A549 (cell line): ENCODE measurements at regions not wholly inside any gene's neighbourhood (a gene's known extent, or its start where the extent isn't known, plus 50 kb on each side); places are given as distances from the start of the nearest gene placed in this dataset.

ENCODE experiments used
- ATAC-seq, 2 experiments: fragments of 200-7000 bp in 1 of 2; fragments of >200 bp in 1 of 2; cut with Nextera tagmentation in 1 of 2; cut with Tn5 transposase in 1 of 2; 3 replicates each; pipeline versions ENCODE4 v1.8.0 to v1.9.1; 2018 to 2020; ENCODE audit warnings: mild to moderate bottlenecking in 1 of 2, moderate library complexity in 1 of 2
- CTCF ChIA-PET: fragments of 300-600 bp; sonication (Branson Sonifier 250); formaldehyde crosslinking; extraction: SDS; loops from one replicate; lab custom pipeline; 2021; ENCODE audit warnings: antibody characterized with exemption, inconsistent platforms; lab: Yijun Ruan, JAX
- POLR2A ChIA-PET: fragments of 350-600 bp; formaldehyde crosslinking; extraction: SDS; loops from one replicate; lab custom pipeline; 2021; ENCODE audit warnings: antibody characterized with exemption, inconsistent platforms; lab: Yijun Ruan, JAX
- DNase-seq, 2 experiments: peaks; one replicate each; pipeline versions ENCODE4 v3.0.0 to v3.0.0-alpha.2; 2011 to 2016; ENCODE audit warnings: low read depth in 1 of 2, low spot score in 1 of 2
- FAIRE-seq: peaks from 2 replicates; lab custom pipeline; 2011; peaks lifted over from hg19 to GRCh38; lab: Jason Lieb, UNC
- H3K27ac ChIP-seq, 2 experiments: fragments of >200 bp; sonication (Bioruptor Twin); formaldehyde crosslinking; 3 replicates each; pipeline ENCODE4 v1.5.1; 2016 to 2017
- H3K4me1 ChIP-seq: fragments of >200 bp; sonication (Bioruptor Twin); formaldehyde crosslinking; 3 replicates; pipeline ENCODE4 v1.6.1; 2016
- H3K4me2 ChIP-seq: fragments of >200 bp; sonication (Bioruptor Twin); formaldehyde crosslinking; 3 replicates; pipeline ENCODE4 v1.6.1; 2016
- H3K4me3 ChIP-seq: fragments of >200 bp; sonication (Bioruptor Twin); formaldehyde crosslinking; 3 replicates; pipeline ENCODE4 v1.5.1; 2016
- H3K9me3 ChIP-seq: fragments of >200 bp; sonication (Bioruptor Twin); formaldehyde crosslinking; 3 replicates; pipeline ENCODE4 v1.6.1; 2016
- BHLHE40 ChIP-seq: IDR thresholded peaks from 2 replicates; pipeline ENCODE4 v1.6.1; 2012; ENCODE audit warnings: low read depth, low read length, inconsistent platforms
- CHD2 ChIP-seq: fragments of 150-350 bp; IDR thresholded peaks from 2 replicates; pipeline ENCODE4 v1.6.1; 2014; ENCODE audit warnings: low read length; ENCODE audit not compliant: partially characterized antibody
- EHF ChIP-seq: fragments of 250-450 bp; sonication (Bioruptor Pico); IDR thresholded peaks from 2 replicates; pipeline ENCODE4 v1.5.0; 2020; ENCODE audit warnings: mild to moderate bottlenecking
- HDAC2 ChIP-seq: fragments of 200-600 bp; sonication (generic); IDR thresholded peaks from 2 replicates; pipeline ENCODE4 v1.6.1; 2016
- MAFK ChIP-seq: fragments of 450-650 bp; IDR thresholded peaks from 2 replicates; pipeline ENCODE4 v1.6.1; 2014; ENCODE audit not compliant: partially characterized antibody
- NFE2L2 ChIP-seq: fragments of 150-350 bp; conservative IDR thresholded peaks from 2 replicates; pipeline ENCODE4 v1.6.1; 2014; ENCODE audit warnings: low read length
- NPAS2 ChIP-seq: fragments of 250-450 bp; sonication (Bioruptor Pico); IDR thresholded peaks from 2 replicates; pipeline ENCODE4 v1.8.0; 2022; ENCODE audit warnings: mild to moderate bottlenecking, moderate library complexity, borderline replicate concordance
- NR3C1 ChIP-seq: fragments of >200 bp; sonication (Bioruptor Twin); formaldehyde crosslinking; IDR thresholded peaks from 3 replicates; pipeline ENCODE4 v1.6.1; 2017
- RFX5 ChIP-seq: fragments of 450-650 bp; IDR thresholded peaks from 2 replicates; pipeline ENCODE4 v1.7.1; 2014; ENCODE audit warnings: antibody characterized with exemption, mild to moderate bottlenecking, moderate library complexity
- ZC3H11A ChIP-seq: fragments of 450-650 bp; IDR thresholded peaks from 2 replicates; pipeline ENCODE4 v1.6.1; 2014; ENCODE audit warnings: antibody characterized with exemption, mild to moderate bottlenecking
- ZSCAN20 ChIP-seq: fragments of 250-450 bp; sonication (Bioruptor Pico); IDR thresholded peaks from 2 replicates; pipeline ENCODE4 v1.8.0; 2022; ENCODE audit warnings: mild to moderate bottlenecking, moderate library complexity
- WGBS: methylation state at CpG from one replicate; pipeline ENCODE4 v1.1.6; 2017; ENCODE audit errors: missing lambda C conversion rate; 5-methylcytosine and 5-hydroxymethylcytosine counted together
- TF ChIP-seq, protein P1 (sequence below): fragments of >200 bp; sonication (Bioruptor Twin); formaldehyde crosslinking; IDR thresholded peaks from 3 replicates; pipeline ENCODE4 v1.5.1; 2016
- TF ChIP-seq, protein P2 (sequence below): IDR thresholded peaks from 2 replicates; pipeline ENCODE4 v1.6.1; 2012
- TF ChIP-seq, protein P3 (sequence below): fragments of 250-450 bp; sonication (Bioruptor Pico); IDR thresholded peaks from 2 replicates; pipeline ENCODE4 v1.5.0; 2021; ENCODE audit warnings: mild to moderate bottlenecking, moderate library complexity, borderline replicate concordance

DNA sequence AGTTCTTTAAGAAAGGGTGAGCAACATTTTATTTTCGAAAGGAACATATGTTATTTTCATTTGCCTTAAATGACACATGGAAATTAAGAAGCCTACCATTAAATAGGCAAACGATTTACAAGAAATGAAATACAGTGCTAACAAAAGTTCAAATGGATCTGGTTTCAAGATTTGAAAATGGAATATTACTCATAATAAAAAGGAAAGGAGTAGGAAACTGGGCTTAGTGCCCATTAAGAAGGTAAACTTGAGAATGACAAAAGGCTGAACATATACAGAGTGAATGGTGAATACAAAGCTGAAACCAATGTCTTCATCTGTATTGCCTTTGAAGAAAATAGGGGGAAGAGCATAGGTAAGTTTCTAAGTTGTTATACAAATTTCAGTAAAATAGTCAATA lies 974.2 kb upstream of the C9orf72 start:
- H3K9me3 ChIP-seq: no peaks in the 10 kb centered on the region
- H3K4me3 ChIP-seq: no peak overlapping the region
- ChIA-PET POLR2A (no interaction called here), CTCF (no interaction called here)
- H3K4me2 ChIP-seq: no peak overlapping the region
- WGBS: 1% methylated on average over 2 of the region's 2 CpGs
- ATAC-seq (no peak), FAIRE-seq (no peak), DNase-seq (no peak)
- no peaks in the 10 kb centered on the region for H3K4me1 ChIP-seq
- no peak overlapping the region for H3K27ac ChIP-seq
- no peak for TF ChIP-seq NPAS2
- TF ChIP-seq CHD2: no peak
- TF ChIP-seq NFE2L2: no peak
- TF ChIP-seq, protein P1, sequence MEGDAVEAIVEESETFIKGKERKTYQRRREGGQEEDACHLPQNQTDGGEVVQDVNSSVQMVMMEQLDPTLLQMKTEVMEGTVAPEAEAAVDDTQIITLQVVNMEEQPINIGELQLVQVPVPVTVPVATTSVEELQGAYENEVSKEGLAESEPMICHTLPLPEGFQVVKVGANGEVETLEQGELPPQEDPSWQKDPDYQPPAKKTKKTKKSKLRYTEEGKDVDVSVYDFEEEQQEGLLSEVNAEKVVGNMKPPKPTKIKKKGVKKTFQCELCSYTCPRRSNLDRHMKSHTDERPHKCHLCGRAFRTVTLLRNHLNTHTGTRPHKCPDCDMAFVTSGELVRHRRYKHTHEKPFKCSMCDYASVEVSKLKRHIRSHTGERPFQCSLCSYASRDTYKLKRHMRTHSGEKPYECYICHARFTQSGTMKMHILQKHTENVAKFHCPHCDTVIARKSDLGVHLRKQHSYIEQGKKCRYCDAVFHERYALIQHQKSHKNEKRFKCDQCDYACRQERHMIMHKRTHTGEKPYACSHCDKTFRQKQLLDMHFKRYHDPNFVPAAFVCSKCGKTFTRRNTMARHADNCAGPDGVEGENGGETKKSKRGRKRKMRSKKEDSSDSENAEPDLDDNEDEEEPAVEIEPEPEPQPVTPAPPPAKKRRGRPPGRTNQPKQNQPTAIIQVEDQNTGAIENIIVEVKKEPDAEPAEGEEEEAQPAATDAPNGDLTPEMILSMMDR: no peak
- TF ChIP-seq BHLHE40: no peak

DNA sequence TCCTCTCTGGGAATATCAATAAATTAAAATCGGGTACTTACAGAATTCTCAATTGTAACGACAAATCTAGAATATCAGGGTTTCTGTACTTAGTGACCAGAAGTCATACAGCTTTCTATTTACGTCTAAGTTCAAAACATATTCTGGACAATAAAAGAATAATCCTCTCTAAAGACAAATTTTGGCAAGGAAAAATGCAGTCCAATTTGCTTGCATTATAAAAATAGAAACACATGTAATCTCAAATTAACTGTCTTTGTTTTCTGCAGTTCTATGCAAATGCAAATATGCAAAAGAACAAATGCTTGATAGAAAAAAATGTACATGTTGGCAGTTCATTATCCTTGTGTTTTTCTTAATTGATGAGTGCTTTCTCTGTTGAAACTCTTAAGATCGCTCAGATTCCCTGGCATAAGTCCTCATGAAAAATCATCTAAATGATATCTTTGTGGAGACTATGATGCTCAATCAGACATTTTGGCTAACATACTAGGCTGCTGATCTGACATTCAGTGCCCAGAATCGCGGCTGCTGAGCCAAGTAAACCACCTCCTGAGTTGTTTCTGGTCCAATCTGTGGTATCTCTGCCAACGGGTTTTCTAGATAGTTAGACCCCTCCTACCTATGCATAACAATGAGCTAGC lies 990.1 kb upstream of the C9orf72 start:
- Histone ChIP-seq H3K4me3 (no peak overlapping the region), H3K4me2 (no peak overlapping the region), H3K27ac (no peak overlapping the region), H3K9me3 (no peaks in the 10 kb centered on the region), H3K4me1 (no peaks in the 10 kb centered on the region)
- 26% methylated on average over 7 of the region's 7 CpGs for WGBS
- FAIRE-seq: no peak
- ChIA-PET CTCF (no interaction called here), POLR2A (no interaction called here)
- TF ChIP-seq NR3C1 (no peak), RFX5 (no peak)
- TF ChIP-seq, protein P1: no peak
- TF ChIP-seq, protein P2, sequence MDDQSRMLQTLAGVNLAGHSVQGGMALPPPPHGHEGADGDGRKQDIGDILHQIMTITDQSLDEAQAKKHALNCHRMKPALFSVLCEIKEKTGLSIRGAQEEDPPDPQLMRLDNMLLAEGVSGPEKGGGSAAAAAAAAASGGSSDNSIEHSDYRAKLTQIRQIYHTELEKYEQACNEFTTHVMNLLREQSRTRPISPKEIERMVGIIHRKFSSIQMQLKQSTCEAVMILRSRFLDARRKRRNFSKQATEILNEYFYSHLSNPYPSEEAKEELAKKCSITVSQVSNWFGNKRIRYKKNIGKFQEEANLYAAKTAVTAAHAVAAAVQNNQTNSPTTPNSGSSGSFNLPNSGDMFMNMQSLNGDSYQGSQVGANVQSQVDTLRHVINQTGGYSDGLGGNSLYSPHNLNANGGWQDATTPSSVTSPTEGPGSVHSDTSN: no peak
- no peak for DNase-seq
- ATAC-seq: no peak

DNA sequence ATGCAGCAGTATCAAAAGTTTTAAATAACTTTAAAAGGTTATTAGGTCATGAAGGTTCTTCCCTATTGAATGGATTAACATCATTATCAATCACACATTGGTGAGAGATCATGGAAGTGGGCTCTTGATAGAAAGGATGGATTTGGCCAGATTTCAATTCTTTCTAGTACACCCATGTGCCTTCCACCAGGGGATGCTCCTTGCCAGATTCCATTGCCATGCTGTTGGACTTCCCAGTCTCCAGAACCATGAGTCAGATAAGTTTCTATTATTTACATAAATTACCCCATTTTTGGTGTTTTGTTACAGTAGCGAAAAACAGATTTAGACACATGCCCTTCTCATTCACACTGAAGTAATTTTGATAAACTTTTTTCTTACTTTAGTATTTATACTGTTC lies 1010.6 kb upstream of the C9orf72 start:
- POLR2A ChIA-PET: no interaction called here
- CTCF ChIA-PET: no interaction called here

DNA sequence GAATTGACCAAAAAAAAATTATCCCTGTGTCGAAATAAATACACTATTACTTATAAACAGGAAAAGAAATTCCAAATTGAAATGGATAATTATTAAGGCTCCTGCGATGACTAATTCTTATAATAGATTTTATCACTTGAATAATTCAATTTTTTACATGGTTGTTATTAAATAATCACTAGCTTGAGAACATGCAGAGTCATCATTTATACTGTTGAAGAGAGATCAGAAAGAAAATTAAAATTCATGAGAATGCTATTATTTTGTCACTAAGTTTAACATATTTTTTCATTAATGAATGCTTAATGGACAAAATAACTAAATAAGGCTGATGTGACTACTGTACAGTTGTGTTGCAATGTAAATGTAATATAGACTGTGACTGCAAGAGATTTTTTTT lies 1011.3 kb upstream of the C9orf72 start:
- TF ChIP-seq ZSCAN20 (CRISPR knock-in tag): no peak
- peak; percentile 75 for TF ChIP-seq MAFK
- no peak overlapping the region for H3K27ac ChIP-seq
- FAIRE-seq: no peak
- ChIA-PET POLR2A (no interaction called here), CTCF (no interaction called here)
- 0 out of 3 replicates have a peak, but pooled peaks cover 4% of the 10 kb centered on the region for H3K9me3 ChIP-seq
- H3K4me3 ChIP-seq: no peak overlapping the region
- WGBS: 2% methylated on average over 2 of the region's 2 CpGs
- no peak overlapping the region for H3K4me2 ChIP-seq
- ATAC-seq: no peak
- H3K4me1 ChIP-seq: no peaks in the 10 kb centered on the region
- no peak for DNase-seq

More for the DNA sequence above, 1010.6 kb upstream of the C9orf72 start:
- no peak overlapping the region for H3K4me3 ChIP-seq
- no peaks in the 10 kb centered on the region for H3K4me1 ChIP-seq
- FAIRE-seq (no peak), DNase-seq (no peak), ATAC-seq (no peak)
- no peak overlapping the region for H3K4me2 ChIP-seq
- 0 out of 3 replicates have a peak, but pooled peaks cover 4% of the 10 kb centered on the region for H3K9me3 ChIP-seq
- WGBS: 2% methylated on average over 1 of the region's 1 CpG
- no peak overlapping the region for H3K27ac ChIP-seq
- TF ChIP-seq MAFK (no peak), ZC3H11A (no peak), HDAC2 (no peak), EHF (no peak)
- TF ChIP-seq, protein P3, sequence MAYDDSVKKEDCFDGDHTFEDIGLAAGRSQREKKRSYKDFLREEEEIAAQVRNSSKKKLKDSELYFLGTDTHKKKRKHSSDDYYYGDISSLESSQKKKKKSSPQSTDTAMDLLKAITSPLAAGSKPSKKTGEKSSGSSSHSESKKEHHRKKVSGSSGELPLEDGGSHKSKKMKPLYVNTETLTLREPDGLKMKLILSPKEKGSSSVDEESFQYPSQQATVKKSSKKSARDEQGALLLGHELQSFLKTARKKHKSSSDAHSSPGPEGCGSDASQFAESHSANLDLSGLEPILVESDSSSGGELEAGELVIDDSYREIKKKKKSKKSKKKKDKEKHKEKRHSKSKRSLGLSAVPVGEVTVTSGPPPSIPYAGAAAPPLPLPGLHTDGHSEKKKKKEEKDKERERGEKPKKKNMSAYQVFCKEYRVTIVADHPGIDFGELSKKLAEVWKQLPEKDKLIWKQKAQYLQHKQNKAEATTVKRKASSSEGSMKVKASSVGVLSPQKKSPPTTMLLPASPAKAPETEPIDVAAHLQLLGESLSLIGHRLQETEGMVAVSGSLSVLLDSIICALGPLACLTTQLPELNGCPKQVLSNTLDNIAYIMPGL (CRISPR knock-in tag): no peak
